Adrenal gland (tissue), 5 donors: ENCODE measurements at regions not wholly inside any gene's neighbourhood (a gene's known extent, or its start where the extent isn't known, plus 50 kb on each side); places are given as distances from the start of the nearest gene placed in this dataset.

Experiments used
- CTCF ChIP-seq, 6 experiments: fragments of 450-650 bp in 4 of 6; fragments of 200-600 bp in 2 of 6; sonication (generic) in 1 of 6; IDR thresholded peaks; 1 replicate in 5 of 6; 2 replicates in 1 of 6; pipeline versions ENCODE4 v1.5.1 to v1.8.0; 2016 to 2021; ENCODE audit warnings: antibody characterized with exemption in 6 of 6, mild to moderate bottlenecking in 2 of 6, moderate library complexity in 1 of 6
- POLR2A ChIP-seq, 2 donors: fragments of 450-650 bp; IDR thresholded peaks; one replicate each; pipeline ENCODE4 v1.6.1; 2017; ENCODE audit warnings: antibody characterized with exemption in 2 of 2, mild to moderate bottlenecking in 2 of 2, moderate library complexity in 1 of 2
- donor health status: DM: no; HTN: no; CAD: no.

- TF ChIP-seq POLR2A (IDR thresholded peaks at IDR 0.05): no peak
- TF ChIP-seq CTCF (IDR thresholded peaks at IDR 0.05): no peak
Observed at GRCh38 chr17:83148317-83149028, 69.1 kb downstream of the METRNL start.
